ENCODE measurements at regions not wholly inside any gene's neighbourhood (a gene's known extent, or its start where the extent isn't known, plus 50 kb on each side); places are given as distances from the start of the nearest gene placed in this dataset.
"Not testable (repeated sequence)": the region's sequence is repeated elsewhere in the genome, so short reads cannot be mapped to it uniquely, and the experiment has no call there.

- no peak for DNase-seq (ENCODE audit: low read depth)
Observed at GRCh38 chr18:42533616-42534015, 578.6 kb downstream of the PIK3C3 start.

GRCh38 chr18:42534313-42534712 is 579.3 kb downstream of the PIK3C3 start:
- DNase-seq (ENCODE audit: low read depth) = no peak

- DNase-seq (ENCODE audit: low read depth) = no peak
Observed at GRCh38 chr18:42536442-42536841, 579.0 kb downstream of the RIT2 start.

- DNase-seq (ENCODE audit: low read depth) = no peak
Observed at GRCh38 chr18:42537291-42537690, 578.2 kb downstream of the RIT2 start.

GRCh38 chr18:42544901-42545300 is 570.6 kb downstream of the RIT2 start:
- DNase-seq (ENCODE audit: low read depth) = no peak

GRCh38 chr18:42545825-42546224 is 569.7 kb downstream of the RIT2 start:
- DNase-seq (ENCODE audit: low read depth) = peak; percentile 83

GRCh38 chr18:42548493-42548892 is 567.0 kb downstream of the RIT2 start:
- no peak for DNase-seq (ENCODE audit: low read depth)

- no peak for DNase-seq (ENCODE audit: low read depth)
Observed at GRCh38 chr18:42549596-42549995, 565.9 kb downstream of the RIT2 start.

GRCh38 chr18:42552559-42552958 is 562.9 kb downstream of the RIT2 start:
- DNase-seq (ENCODE audit: low read depth) = not testable (repeated sequence)

GRCh38 chr18:42559069-42559690 is 556.3 kb downstream of the RIT2 start:
- DNase-seq (ENCODE audit: low read depth) = no peak

- DNase-seq (ENCODE audit: low read depth) = no peak
Observed at GRCh38 chr18:42561521-42561920, 554.0 kb downstream of the RIT2 start.

GRCh38 chr18:42563995-42564394 is 551.5 kb downstream of the RIT2 start:
- no peak for DNase-seq (ENCODE audit: low read depth)

GRCh38 chr18:42564761-42565160 is 550.7 kb downstream of the RIT2 start:
- DNase-seq (ENCODE audit: low read depth) = no peak

GRCh38 chr18:42568773-42569172 is 546.7 kb downstream of the RIT2 start:
- DNase-seq (ENCODE audit: low read depth) = no peak

- DNase-seq (ENCODE audit: low read depth) = no peak
Observed at GRCh38 chr18:42574871-42575270, 540.6 kb downstream of the RIT2 start.

GRCh38 chr18:42576124-42576523 is 539.4 kb downstream of the RIT2 start:
- no peak for DNase-seq (ENCODE audit: low read depth)

- no peak for DNase-seq (ENCODE audit: low read depth)
Observed at GRCh38 chr18:42578792-42579191, 536.7 kb downstream of the RIT2 start.

GRCh38 chr18:42582266-42582665 is 533.2 kb downstream of the RIT2 start:
- DNase-seq (ENCODE audit: low read depth) = no peak

- DNase-seq (ENCODE audit: low read depth) = no peak
Observed at GRCh38 chr18:42583283-42583731, 532.2 kb downstream of the RIT2 start.

- no peak for DNase-seq (ENCODE audit: low read depth)
Observed at GRCh38 chr18:42586601-42587000, 528.9 kb downstream of the RIT2 start.

GRCh38 chr18:42588786-42589185 is 526.7 kb downstream of the RIT2 start:
- DNase-seq (ENCODE audit: low read depth) = no peak

- no peak for DNase-seq (ENCODE audit: low read depth)
Observed at GRCh38 chr18:42604820-42605219, 510.7 kb downstream of the RIT2 start.

GRCh38 chr18:42606886-42607495 is 508.5 kb downstream of the RIT2 start:
- no peak for DNase-seq (ENCODE audit: low read depth)

Measured in HT1080 (cell line).